Right atrium auricular region (tissue), 2 donors: ENCODE measurements at regions not wholly inside any gene's neighbourhood (a gene's known extent, or its start where the extent isn't known, plus 50 kb on each side); places are given as distances from the start of the nearest gene placed in this dataset.

Experiments
- DNase-seq: peaks from one replicate; pipeline ENCODE4 v3.0.0-alpha.2; 2019; ENCODE audit warnings: low spot score
- H3K27ac ChIP-seq, 2 donors: fragments of 200-600 bp; sonication (generic); 1 replicate in 1 of 2; 2 replicates in 1 of 2; pipeline ENCODE4 v1.5.1; 2016 to 2019
- H3K27me3 ChIP-seq, 2 donors: fragments of 200-600 bp; sonication (generic); one replicate each; pipeline versions ENCODE4 v1.5.1 to v1.6.0; 2017 to 2019
- H3K36me3 ChIP-seq: fragments of 200-600 bp; sonication (generic); one replicate; pipeline ENCODE4 v1.5.1; 2016
- H3K4me1 ChIP-seq, 2 donors: fragments of 200-600 bp; sonication (generic); one replicate each; pipeline versions ENCODE4 v1.5.1 to v1.6.0; 2017 to 2019
- H3K4me3 ChIP-seq, 2 donors: fragments of 200-600 bp; sonication (generic); 1 replicate in 1 of 2; 2 replicates in 1 of 2; pipeline ENCODE4 v1.5.1; 2017 to 2019; ENCODE audit warnings: mild to moderate bottlenecking in 1 of 2, moderate library complexity in 1 of 2
- H3K9me3 ChIP-seq, 2 donors: fragments of 200-600 bp; sonication (generic); one replicate each; pipeline ENCODE4 v1.5.1; 2019
- TF ChIP-seq, protein P1 (sequence below), 2 donors: fragments of 200-600 bp; sonication (generic); IDR thresholded peaks; one replicate each; pipeline ENCODE4 v1.5.1; 2019; ENCODE audit warnings: antibody characterized with exemption in 2 of 2

DNA sequence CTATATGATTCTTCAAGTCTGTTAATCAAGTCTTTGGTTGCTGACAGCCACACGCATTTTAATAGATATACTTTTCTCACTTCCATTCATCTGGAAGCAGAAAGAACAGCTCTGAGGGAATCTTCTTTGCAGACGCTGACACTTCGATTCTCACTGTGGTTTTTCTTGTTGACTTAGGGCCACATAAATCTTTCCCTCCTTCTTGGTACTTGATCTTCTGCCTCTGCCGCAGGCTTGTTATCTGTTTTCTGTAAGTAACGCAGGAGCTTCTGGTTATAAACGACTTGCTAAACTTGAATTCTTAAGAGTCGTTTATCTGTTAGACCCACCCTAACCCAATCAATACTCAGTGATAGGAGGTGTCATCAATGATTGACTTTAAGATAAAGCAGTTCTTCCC is 268.8 kb upstream of the SULF2 start:
- no peak overlapping the region for H3K27ac ChIP-seq
- H3K4me3 ChIP-seq: no peak overlapping the region
- H3K36me3 ChIP-seq: no peaks in the 10 kb centered on the region
- peaks cover 0 to 3% of the 10 kb centered on the region in 2 donors for H3K9me3 ChIP-seq
- no peaks in the 10 kb centered on the region for H3K4me1 ChIP-seq
- H3K27me3 ChIP-seq: no peaks in the 10 kb centered on the region
- TF ChIP-seq, protein P1, sequence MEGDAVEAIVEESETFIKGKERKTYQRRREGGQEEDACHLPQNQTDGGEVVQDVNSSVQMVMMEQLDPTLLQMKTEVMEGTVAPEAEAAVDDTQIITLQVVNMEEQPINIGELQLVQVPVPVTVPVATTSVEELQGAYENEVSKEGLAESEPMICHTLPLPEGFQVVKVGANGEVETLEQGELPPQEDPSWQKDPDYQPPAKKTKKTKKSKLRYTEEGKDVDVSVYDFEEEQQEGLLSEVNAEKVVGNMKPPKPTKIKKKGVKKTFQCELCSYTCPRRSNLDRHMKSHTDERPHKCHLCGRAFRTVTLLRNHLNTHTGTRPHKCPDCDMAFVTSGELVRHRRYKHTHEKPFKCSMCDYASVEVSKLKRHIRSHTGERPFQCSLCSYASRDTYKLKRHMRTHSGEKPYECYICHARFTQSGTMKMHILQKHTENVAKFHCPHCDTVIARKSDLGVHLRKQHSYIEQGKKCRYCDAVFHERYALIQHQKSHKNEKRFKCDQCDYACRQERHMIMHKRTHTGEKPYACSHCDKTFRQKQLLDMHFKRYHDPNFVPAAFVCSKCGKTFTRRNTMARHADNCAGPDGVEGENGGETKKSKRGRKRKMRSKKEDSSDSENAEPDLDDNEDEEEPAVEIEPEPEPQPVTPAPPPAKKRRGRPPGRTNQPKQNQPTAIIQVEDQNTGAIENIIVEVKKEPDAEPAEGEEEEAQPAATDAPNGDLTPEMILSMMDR (IDR thresholded peaks at IDR 0.05): no peak
- no peak for DNase-seq

DNA sequence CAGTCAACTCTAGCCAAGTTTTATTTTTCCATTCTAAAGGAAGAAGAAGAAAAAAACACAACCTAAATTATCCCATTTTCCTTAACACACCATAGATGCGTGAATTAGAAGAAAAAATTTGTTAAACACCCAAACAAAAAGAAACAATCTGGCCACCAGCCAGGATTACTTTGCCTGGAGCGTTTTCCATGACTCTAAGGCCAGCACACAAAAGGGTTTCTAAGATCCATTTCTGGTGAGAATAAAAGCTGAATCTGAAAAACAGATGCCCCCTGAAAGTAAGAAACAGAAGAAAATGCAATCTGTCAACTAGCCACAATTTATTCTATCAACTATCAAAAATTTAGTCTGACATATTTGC is 267.2 kb upstream of the SULF2 start:
- Histone ChIP-seq H3K4me3 (no peak overlapping the region), H3K9me3 (peaks cover 0 to 3% of the 10 kb centered on the region in 2 donors), H3K27ac (no peak overlapping the region), H3K27me3 (no peaks in the 10 kb centered on the region), H3K4me1 (no peaks in the 10 kb centered on the region), H3K36me3 (no peaks in the 10 kb centered on the region)
- DNase-seq: no peak
- TF ChIP-seq, protein P1 (IDR thresholded peaks at IDR 0.05): no peak

DNA sequence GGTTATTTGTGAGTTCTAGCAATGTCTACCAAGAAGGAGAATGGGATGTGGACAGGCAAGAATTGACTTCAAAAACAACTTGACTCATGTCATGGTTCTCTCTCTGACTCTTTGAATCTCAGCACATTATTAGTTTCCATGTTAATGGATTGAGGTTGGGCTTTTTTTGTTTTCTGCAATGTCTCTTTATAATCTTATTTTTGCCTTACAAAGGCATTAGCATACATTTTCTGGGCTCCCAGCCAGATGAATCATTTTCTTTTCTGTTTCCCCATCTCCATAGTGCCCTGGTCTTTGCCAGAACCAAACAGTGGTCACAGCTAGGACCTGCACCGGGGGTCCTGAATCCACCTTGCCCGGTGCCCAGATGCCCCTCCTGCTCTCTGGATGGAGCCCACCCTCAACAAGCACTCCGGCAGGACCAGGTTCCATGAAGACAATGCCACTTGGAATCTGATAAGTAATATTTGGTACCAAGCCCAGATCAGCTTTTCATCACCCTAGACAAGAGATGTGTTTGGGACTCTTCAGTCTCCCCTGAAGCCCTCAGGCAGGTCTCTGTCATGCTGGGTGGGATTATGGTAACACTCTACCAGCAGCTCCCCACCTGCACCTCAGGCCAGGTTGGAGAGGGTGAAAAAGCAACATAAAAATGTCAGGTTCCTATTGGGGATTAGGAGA is 266.7 kb upstream of the SULF2 start:
- TF ChIP-seq, protein P1 (IDR thresholded peaks at IDR 0.05): no peak
- H3K36me3 ChIP-seq: no peaks in the 10 kb centered on the region
- H3K27me3 ChIP-seq: no peaks in the 10 kb centered on the region
- DNase-seq: no peak
- no peaks in the 10 kb centered on the region for H3K4me1 ChIP-seq
- no peak overlapping the region for H3K4me3 ChIP-seq
- H3K27ac ChIP-seq: no peak overlapping the region
- peaks cover 0 to 3% of the 10 kb centered on the region in 2 donors for H3K9me3 ChIP-seq

DNA sequence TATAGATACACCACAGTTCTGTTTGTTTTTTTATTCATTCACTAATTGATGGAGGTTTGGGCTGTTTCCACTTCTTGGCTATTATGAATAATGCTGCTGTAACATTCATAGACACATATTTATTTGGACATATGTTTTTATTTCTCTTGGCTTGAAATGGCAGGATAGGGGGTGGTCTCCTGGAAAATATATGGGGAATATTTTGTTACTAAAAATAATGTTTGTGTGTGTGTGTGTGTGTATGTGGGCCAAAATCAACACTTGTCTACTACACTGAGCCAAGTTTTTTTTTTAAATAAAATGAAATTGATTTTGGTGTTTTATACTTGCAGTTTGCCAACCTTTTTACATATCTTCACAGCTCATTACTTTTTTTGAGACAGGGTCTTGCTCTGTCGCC is 264.4 kb upstream of the SULF2 start:
- no peak for DNase-seq
- TF ChIP-seq, protein P1 (IDR thresholded peaks at IDR 0.05): no peak
- no peaks in the 10 kb centered on the region for H3K27me3 ChIP-seq
- H3K36me3 ChIP-seq: no peaks in the 10 kb centered on the region
- peaks cover 0 to 3% of the 10 kb centered on the region in 2 donors for H3K9me3 ChIP-seq
- no peak overlapping the region for H3K4me3 ChIP-seq
- no peak overlapping the region for H3K27ac ChIP-seq
- H3K4me1 ChIP-seq: no peaks in the 10 kb centered on the region

DNA sequence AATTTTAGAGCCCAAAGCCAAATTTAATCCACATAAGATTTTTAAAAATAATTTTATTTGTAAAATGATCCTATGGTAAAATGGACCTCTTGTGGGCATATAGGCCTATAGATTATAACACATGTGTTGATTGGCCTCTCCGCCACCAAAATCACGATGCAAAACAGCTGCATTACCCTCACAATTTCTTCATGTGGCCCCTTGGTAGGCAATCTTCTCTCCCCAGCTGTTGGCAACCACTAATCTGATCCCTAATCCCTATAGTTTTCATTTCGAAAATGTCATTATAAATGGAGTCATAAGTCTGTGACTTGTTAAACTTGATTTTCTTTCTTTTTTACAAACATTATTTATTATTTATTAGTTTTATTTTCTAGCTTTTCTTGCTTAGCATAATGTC is 263.9 kb upstream of the SULF2 start:
- H3K27me3 ChIP-seq: no peaks in the 10 kb centered on the region
- no peaks in the 10 kb centered on the region for H3K36me3 ChIP-seq
- TF ChIP-seq, protein P1 (IDR thresholded peaks at IDR 0.05): no peak
- no peak overlapping the region for H3K27ac ChIP-seq
- H3K4me1 ChIP-seq: no peaks in the 10 kb centered on the region
- H3K9me3 ChIP-seq: peaks cover 0 to 3% of the 10 kb centered on the region in 2 donors
- no peak for DNase-seq
- H3K4me3 ChIP-seq: no peak overlapping the region

DNA sequence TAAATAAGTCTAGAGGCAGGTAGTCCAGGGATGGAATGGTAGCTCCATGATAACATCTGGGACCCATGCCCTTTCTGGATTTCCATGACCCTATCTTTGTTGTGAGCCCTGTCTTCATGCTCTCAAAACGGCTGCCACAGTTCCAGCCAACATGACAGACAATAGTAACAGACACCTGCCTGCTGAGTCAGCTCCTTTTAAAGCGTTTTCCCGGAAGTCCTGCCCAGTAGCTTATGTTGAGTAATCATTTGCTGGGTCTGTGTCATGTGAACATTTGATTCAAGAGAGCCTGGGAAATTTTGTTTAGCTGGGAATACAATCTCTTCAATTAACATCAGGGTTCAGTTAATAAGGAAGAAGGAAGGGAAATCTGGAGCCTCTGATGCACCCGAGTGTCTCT is 262.2 kb upstream of the SULF2 start:
- TF ChIP-seq, protein P1 (IDR thresholded peaks at IDR 0.05): no peak
- DNase-seq: no peak
- no peaks in the 10 kb centered on the region for H3K4me1 ChIP-seq
- no peak overlapping the region for H3K27ac ChIP-seq
- peaks cover 0 to 3% of the 10 kb centered on the region in 2 donors for H3K9me3 ChIP-seq
- H3K27me3 ChIP-seq: no peaks in the 10 kb centered on the region
- H3K4me3 ChIP-seq: no peak overlapping the region
- H3K36me3 ChIP-seq: no peaks in the 10 kb centered on the region
